ENCODE measurements at regions not wholly inside any gene's neighbourhood (a gene's known extent, or its start where the extent isn't known, plus 50 kb on each side); places are given as distances from the start of the nearest gene placed in this dataset.
"Not testable (repeated sequence)": the region's sequence is repeated elsewhere in the genome, so short reads cannot be mapped to it uniquely, and the experiment has no call there.

DNA sequence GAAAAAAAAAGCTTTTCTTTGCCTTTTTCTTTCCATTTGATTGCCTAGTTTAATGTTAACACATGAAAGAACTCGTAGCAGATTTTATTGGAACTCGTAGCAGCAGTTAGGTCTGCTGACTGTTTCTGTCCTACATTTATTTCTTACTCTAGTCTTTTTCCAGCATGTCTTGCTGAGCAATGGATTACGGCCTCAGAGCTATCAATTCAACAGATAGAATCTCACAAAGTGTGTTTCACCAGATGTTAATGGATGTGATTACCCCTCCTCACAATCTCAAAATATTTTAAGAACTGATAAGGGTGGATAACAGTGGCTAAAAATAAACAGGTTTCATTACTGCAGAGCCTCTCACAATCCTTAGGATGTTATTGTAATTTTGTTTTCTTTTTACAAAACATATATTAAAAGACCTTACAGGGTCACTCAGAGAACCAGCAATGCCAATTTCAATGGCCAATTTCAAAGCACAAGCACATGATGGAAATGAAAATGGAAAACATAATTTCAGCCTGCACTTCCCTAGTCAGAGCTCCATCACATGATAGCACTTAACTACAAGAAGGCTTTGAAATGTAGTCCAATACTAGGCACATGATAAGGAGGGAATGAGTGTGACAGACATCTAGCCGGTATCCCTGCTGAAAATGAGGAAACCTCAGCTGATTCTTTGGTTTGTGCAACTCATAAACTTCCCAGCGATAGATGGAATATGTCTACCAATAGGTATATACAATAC is 838.1 kb upstream of the SEMA6D start:
- no peak for DNase-seq

DNA sequence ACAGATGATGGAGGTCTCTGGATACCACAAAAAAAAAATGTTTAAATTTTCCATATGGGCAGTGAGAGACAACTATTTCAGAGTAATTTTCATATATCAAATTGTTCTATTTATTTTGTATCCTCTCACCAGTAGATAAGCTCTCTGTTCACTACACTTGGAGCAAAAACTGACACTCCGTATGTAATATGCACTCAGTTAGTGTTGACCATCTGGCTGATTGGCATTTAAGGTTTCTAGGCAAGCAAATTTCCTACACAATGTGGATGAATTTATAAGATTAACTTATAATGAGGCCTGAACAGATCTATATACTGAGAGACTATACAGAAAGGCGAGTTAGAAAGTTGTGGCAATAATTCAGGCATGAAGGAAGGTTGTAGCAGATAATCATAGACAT is 836.5 kb upstream of the SEMA6D start:
- DNase-seq, result no peak

DNA sequence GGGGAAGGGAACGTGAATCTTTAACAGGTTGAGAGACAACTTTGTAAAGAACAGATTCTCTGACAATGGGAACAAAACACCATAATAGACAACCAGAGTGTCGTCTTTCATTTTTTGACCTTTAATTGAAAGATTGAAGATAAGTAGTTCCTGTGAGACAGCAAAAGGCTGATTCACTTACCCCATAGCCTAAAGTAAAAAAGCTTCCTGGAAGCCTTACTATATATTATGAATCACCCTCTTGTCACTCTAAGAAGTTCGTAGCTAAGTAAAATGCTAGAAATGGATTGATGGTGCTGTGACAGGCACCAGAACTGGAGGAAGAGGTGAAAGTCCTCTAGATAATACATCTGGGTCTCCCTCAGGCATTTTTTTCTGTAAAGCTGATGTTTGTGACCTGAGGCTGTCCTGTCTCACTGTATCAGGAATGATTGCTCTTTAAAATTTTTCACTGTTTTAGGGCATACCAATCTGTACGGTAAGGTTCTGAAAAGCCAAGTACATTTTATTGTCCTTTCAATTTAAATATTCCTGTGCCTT is 824.6 kb upstream of the SEMA6D start:
- DNase-seq, result no peak

DNA sequence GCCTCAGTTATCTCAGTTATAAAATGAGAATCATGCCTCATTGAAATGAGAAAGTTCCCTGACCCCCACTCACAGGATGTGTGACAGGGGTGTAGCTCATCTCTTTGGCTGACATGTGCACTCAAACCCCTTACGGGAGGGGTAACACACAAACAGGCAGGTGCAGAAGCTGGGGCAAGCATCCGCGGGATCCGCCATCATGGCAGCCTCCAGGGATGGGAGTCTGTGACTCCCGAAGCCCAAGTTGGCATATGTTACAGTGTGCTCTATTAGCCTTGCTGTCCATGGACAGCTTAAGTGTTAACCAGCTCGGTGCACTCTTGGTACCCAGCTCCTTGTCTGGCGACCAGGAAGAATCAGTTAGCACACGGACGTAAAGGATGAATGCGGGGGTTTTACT is 822.7 kb upstream of the SEMA6D start:
- DNase-seq, result no peak

DNA sequence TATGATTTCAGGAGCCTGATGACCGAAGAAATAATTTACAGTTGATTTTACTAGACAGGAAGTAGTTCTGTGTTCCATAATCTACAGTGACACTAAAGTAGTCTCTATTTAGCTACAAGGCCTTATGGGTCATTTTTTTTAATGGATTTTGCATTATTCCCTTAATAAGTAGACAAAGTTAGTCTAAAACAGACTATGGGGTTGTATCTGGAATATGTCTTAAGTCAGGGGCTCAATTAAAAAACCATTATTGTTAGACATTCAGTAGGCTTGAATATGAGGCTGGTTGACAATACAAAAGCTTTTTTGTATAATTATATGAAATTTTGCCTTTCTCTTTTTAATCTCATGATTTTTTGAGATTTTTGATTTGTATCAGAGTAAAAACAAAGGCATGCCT is 820.0 kb upstream of the SEMA6D start:
- DNase-seq, result no peak

DNA sequence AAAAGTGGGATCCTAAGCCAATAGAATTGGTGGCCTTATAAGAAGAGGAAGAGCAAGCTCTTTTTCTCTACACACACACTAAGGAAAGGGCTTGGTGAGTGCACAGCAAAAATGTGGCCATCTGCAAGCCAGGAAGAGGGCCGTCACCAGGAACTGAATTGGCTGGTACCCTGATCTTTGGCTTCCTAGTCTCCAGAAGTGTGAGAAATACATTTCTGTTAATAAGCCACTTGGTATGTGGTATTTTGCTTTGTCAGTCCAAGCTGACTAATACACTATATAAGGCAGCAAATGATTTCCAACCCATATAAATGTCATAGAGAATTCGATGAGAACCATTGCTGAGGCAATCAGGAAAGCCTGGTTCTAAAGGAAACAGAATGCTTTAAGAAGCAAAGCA is 816.3 kb upstream of the SEMA6D start:
- no peak for DNase-seq

DNA sequence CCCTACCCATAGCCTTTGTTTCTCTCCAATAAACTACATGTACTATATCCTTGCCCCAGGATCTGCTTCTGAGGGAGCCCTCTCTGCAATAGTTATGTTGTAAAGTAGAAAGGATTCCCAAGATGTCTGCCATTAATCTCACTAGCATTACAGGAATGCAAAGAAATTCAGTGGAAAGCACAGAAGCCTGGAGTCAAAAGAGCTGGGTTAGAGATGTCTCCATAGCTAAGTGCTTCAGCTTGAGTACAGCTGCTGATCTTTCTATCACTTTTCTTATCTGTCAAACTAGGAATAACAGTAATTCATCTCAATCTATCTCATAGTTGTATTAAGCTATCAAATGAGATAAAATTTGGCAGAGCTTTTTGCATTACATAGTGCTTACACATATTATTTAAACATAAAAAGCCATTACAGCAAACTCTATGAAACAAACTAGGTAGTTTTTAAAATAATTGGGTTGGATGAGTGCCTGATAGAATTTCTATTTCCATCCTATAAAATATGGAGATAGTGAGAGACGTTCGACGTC is 799.5 kb upstream of the SEMA6D start:
- no peak for DNase-seq

DNA sequence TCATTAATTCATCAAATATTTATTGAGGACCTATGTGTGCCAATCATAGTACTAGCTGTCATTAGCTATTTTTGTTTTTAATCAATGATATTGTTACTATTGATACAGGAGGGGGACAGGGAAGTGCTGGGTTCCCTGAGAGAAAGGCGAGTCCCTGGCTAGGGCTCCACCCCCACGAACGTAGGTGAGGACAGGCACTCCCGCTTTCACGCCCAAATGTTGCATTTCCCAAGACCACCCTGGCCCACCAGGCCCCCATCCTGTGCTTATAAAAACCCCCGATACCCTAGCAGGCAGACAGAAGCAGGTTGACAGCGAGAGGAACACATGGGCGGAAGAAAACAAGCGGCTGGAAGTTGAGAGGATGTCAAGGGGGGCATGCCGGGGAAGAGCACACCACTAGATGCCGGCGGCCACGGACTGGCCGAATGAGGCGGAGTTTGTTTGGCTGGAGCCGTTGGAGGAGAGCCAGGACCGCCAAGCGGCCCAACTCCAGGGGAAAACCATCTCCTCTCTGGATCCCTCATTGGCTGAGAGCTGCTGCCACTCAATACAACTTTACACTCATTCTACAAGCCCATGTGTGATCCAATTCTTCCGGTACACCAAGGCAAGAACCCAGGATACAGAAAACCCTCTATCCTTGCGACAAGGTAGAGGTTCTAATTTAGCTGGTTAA is 798.7 kb upstream of the SEMA6D start:
- no peak for DNase-seq

DNA sequence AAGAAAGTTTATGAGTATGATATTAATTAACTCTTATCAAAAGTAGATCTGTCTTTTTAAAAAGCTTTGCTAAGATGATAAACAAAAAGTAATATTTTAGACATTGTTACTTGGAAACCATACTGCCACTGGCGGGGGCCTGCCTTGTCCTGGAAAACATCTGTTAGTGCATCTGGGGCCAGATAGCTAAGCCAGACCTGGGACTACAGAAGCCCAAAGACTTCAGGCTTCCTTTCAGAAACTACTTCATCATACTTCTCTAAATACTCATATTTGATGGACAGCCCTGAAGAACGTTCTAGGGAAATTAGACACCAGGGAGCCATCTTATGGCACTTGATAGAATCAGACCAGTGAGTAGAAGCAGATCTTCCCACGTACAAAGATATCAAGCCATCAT is 795.4 kb upstream of the SEMA6D start:
- DNase-seq, result no peak

DNA sequence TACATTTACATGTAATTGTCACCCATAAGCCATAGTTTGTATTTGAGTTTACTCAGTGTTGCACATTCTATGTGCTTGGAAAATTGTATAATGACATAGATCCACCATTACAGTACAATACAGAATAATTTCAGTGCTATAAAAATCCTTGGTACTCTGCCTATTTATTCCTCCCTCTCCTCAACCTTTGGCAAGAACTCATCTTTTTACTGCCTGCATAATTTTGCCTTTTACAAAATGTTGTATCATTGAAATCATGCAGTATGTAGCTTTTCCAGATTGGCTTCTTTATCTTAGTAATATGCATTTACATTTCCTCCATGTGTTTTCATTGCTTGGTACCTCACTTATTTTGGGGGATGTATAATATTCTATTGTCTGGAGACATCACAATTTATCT is 786.9 kb upstream of the SEMA6D start:
- no peak for DNase-seq

DNA sequence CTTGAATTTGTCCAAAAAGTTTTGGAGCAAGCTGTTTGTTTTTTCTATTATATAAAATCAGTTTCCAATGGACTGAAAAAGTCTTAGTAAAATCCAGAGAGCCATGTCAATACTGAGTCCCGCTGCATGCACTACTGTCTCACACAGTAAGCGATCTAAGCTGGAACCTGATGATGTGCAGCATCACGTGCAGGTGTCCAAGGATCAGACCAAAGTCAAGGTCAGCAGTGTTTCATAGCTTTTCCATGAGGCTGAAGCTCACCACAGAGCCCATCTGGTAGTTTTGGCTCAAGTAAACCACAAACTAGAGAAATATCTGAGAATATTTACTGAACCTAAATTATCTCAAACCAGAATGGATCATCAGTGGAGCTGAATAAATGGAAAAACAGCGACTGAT is 784.0 kb upstream of the SEMA6D start:
- DNase-seq, result no peak

DNA sequence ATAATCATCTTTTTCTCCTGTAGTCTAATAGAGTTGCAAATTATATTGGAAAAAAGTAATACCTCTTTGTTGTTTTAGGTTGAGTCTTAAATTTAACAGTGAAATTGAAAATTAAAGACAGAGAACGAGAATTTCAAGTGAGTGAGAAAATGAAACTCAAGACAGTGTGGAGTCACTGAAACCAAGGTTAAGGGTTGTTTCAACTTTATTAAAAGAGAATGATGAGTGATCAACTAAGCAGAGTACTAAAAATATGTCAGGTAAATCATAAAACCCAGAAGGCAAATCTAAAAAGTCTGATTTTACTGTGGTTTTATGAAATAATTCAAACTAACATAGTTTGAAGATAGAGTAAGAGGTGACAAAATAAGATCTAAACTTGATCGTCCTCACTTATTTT is 782.5 kb upstream of the SEMA6D start:
- no peak for DNase-seq

DNA sequence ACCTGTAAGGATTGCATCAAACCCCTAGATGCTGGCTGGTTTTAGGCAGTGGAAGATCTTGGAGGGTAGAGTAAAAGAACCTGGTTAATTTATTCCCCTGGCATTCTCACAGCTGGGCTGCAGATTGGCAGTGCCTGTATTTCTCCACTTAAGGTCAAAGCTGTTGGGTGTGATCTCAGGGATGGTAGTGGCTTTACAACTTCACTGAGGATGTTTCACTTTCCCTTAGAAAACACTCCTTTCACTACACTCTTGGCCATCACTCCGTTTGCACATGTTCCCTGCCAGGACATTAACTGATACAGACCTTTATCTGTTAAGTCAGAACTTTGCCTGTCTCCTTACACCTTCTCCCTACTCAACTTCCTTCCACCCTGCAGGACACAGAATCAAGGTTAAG is 779.1 kb upstream of the SEMA6D start:
- DNase-seq, result no peak

DNA sequence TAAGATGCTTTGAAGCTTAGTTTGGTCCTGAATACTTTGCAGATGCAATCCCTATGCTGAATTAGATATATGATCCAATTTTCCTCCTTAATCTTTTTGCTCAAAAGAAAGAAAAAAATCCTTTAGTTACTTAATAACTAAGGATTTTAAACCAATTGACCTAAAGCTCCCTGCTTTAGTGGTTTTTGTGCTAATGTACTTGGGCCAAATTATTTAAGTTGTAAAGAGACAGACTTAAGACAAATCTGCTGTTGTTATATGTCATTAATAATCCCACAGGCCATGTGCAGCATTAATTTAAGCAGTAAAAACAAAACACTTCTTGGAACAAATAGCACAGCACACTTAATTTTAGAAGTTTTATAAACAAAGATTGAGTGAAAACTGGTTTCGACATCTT is 776.1 kb upstream of the SEMA6D start:
- no peak for DNase-seq

DNA sequence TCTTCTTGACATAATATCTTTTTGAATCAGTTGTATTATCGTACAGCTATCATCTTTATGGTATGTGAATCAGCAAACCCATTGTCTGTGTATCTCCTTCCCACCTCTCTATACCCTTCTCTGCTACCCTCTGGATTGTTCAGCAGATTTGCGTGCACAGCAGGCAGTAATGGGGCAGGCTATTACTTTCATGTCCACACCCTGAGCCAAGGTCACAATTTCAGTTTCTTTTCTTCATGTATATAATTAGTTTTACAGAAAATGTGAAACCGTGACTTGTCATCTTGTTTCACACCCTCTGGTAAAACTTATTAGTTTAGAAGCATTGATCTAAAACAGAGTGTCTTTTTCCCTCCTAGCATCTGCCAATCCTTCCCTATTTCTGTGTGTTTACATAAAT is 770.4 kb upstream of the SEMA6D start:
- DNase-seq, result no peak

DNA sequence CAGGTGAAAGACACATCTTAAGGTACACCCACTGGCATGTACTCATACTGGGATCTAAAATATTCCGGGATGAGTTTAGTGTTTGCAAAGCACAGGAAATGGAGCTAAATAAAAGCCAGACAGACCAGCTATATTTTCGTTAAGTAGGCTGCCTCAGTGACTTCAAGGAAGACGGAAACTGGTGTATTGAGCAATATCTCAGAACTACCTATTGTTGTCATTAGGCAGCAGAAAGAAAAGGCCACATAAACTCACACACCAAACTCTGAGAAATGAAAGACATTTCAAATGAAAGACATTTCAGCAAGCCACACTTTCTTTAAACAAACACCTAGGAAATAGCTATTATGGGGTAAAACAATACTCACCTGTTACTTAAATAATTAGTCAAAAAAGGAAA is 761.7 kb upstream of the SEMA6D start:
- DNase-seq, result no peak

DNA sequence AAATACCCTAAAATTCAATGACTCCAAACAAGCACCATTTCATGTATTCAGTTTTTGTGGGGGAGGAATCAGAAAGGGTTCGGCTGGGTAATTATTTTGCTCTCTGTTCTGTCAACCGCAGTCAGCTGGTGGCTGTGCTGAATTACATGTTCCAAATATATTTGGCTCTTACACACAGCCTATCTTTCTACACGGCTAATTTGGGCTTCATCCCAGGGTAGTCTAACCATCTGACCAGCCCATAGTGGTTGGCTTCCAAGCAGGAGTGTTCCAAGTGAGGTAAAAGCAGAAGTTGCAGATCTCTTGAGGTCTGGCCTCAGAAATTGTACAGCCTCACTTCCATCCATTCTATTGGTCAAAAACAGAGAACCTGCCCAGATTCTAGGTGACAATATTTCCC is 760.8 kb upstream of the SEMA6D start:
- no peak for DNase-seq

DNA sequence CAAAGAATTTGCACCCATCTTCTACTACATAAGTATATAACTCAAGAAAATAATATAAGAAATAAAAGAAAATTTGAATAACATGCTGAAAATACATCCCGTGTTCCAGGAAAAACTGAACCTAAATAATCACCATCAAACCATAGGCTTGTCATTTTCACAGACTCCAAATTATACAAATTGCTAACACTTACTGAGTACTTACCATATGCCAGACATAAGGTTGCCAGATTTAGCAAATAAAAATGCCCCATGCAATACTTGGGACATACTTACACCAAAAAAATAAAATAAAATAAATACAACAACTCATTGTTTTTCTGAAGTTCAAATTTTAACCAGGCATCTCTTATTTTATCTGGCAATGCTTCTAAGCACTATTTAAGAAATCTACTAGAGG is 760.4 kb upstream of the SEMA6D start:
- no peak for DNase-seq

DNA sequence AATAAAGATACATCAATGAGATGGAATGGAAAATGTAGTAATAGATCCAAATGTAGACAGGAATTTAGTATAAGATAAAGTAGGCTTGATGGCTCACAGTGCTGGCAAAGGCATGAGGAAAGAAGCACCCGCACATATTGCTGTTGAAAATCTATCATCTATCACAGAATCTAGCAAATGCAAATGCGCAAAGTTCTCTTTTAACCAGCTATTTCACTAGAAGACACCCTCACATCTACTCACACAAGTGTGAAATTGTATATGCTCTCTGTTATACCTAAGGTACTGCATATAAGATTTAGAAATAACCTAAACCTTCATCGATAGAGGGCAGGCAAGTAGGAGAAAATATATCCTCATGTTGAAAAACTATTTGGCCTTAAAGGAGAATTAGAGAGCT is 756.7 kb upstream of the SEMA6D start:
- no peak for DNase-seq

DNA sequence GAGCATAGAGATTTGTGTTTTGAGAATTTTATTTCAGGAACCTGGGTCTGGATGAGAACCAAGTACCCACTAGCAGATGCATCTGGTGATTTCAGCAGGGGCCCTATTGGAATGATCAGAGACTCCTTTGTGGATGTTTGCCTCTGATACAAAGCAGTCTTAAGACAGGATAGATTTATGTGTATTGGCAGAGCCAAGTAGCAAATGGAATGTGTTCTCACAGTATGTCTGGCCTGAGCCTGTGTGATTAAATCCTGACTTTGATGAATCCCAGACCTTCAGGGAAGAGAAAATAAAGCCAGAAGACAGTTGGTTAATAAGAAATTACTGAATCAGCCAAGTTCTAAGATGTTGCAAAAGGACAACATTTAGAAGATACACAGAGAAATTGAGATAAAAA is 755.5 kb upstream of the SEMA6D start:
- DNase-seq, result no peak

DNA sequence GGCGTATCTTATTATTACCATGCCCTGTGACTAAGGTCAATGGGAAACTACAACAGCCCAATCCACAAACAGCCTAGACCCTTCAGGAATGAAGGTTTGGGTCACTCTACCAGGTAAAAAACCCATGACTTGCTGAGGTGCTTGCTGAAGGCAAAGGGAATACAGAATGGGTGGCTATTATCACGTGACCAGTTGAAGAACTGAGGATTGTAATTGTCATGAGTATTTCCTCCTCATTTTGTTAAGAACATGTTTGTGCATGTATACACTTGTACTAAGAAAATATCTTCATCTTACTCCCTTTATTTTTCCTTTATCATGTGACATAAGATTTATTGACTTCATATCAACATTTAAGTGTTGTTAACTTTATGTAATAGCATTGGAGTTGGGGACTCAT is 729.2 kb upstream of the SEMA6D start:
- not testable (repeated sequence) for DNase-seq

DNA sequence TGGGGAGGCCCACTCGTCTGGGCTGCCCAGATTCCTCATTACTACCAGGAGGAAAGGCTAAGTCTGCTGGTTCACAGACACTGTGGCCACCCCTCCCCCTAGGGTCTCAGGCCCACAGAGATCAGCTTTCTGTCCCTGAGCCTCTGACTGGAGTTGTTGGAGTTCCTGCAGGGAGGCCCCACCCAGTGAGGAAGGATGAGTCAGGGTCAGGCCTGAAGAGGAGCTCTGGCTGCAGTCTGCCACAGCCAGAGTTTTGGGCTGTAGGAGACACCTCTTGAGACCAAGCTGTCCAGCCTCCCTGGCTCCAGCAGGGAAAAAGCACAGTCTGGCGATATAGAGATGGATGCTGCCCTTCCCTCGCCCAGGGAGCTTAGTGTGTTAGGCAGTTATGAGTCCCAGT is 720.9 kb upstream of the SEMA6D start:
- no peak for DNase-seq

DNA sequence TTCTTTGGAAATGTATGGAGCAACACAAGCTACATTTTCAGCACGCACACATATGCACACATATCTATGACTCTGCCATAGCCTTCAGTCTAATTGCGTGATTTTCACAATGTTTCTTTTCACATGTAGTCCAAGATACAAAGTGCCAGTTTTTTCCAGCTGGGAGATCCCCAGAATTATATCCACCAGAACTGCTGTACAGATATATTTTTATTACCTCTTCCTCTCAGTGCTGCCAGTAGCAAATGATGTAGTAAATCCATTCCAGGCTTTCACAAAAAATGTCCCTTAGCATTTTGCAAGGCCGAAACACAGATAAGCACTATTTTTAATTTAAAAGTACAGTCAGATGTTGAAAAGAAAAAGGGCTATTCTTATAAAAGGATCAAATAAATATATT is 719.8 kb upstream of the SEMA6D start:
- no peak for DNase-seq

DNA sequence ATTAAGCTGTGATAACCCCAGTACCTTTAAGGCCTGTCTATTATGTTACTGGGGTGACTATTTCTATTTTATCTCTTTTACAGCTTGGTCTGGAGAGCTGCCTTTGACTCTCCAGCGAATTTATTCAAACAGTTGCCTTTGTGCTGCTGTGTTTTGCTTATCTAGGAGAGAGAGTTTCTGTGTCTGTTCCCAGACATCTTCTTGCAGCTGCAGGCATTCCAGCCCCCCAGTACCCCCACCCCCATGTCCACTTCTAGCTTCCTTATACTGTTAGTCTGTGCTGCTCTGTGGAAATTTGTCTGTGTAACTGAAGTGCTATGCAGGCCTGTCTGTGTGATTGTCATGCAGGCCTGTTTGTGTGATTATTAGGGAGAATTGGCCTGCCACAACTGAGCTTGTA is 713.7 kb upstream of the SEMA6D start:
- DNase-seq, result no peak

DNA sequence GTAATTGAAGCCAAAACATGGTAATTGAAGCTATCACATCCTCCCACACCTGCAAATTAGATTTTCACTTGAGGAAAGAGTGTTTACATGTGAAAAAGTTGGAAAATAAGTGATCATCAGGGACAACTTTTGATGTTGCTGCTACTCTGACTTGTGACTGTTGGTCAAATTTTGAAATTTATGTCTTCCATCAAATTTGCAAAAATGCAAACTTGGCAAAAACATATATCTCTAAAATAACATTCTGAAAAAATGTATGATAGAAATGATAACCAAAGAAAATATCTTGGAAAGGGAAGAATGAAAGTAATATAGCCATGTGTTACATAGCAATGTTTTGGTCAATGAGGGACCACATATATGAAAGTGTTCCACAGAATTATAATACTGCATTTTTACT is 703.9 kb upstream of the SEMA6D start:
- DNase-seq, result no peak

All from activated CD4-positive, alpha-beta T cell treated with anti-CD3 and anti-CD28 coated beads for 1 hour (primary cell).